Astrocyte of the cerebellum (primary cell): ENCODE measurements at regions not wholly inside any gene's neighbourhood (a gene's known extent, or its start where the extent isn't known, plus 50 kb on each side); places are given as distances from the start of the nearest gene placed in this dataset.

Source experiments
- DNase-seq: peaks from one replicate; pipeline ENCODE4 v3.0.0-alpha.2; 2011; ENCODE audit warnings: low read depth
- H3K4me3 ChIP-seq: 2 replicates; pipeline ENCODE4 v1.5.1; 2011; ENCODE audit warnings: mild to moderate bottlenecking, low read depth, low read length, moderate library complexity
- CTCF ChIP-seq: IDR thresholded peaks from 2 replicates; pipeline ENCODE4 v1.5.1; 2012; ENCODE audit warnings: low read length, low read depth, moderate library complexity, mild to moderate bottlenecking; ENCODE audit errors: missing control alignments
- in situ Hi-C: cut with HindIII; loops from 2 replicates; pipeline ENCODE4 v1.10.0; 2017; ENCODE audit warnings: low sequenced_read_pairs

- in situ Hi-C loops = no loop called here
- no peak for DNase-seq
- no peak overlapping the region for H3K4me3 ChIP-seq
- no peak for TF ChIP-seq CTCF
Observed at GRCh38 chr12:91836264-91836663, 309.4 kb downstream of the BTG1 start.

GRCh38 chr12:91835693-91836092 is 310.0 kb downstream of the BTG1 start:
- no peak for TF ChIP-seq CTCF
- in situ Hi-C loops = no loop called here
- no peak overlapping the region for H3K4me3 ChIP-seq
- no peak for DNase-seq

GRCh38 chr12:91833780-91834359 is 311.8 kb downstream of the BTG1 start:
- DNase-seq = no peak
- no peak for TF ChIP-seq CTCF
- H3K4me3 ChIP-seq = no peak overlapping the region
- in situ Hi-C loops = no loop called here

- in situ Hi-C loops = no loop called here
- no peak for DNase-seq
Observed at GRCh38 chr12:91825999-91826398, 319.6 kb downstream of the BTG1 start.

GRCh38 chr12:91824991-91825390 is 320.7 kb downstream of the BTG1 start:
- no peak overlapping the region for H3K4me3 ChIP-seq
- in situ Hi-C loops = loop anchor here (25.0 kb wide), 1 partner anchor 438 kb away; no protein-coding TSS in a partner anchor
- no peak for DNase-seq
- TF ChIP-seq CTCF = no peak

More at GRCh38 chr12:91825999-91826398, 319.6 kb downstream of the BTG1 start:
- H3K4me3 ChIP-seq = no peak overlapping the region
- TF ChIP-seq CTCF = no peak

- in situ Hi-C loops = loop anchor here (25.0 kb wide), 1 partner anchor 432 kb away; no protein-coding TSS in a partner anchor
- no peak for TF ChIP-seq CTCF
- DNase-seq = no peak
- H3K4me3 ChIP-seq = no peak overlapping the region
Observed at GRCh38 chr12:91819132-91819447, 326.6 kb downstream of the BTG1 start.
